Stimulated activated CD8-positive, alpha-beta memory T cell treated with anti-CD3 and anti-CD28 coated beads, Interleukin-4, amount 100 ng/mL, for 24 hours (primary cell): ENCODE measurements at regions not wholly inside any gene's neighbourhood (a gene's known extent, or its start where the extent isn't known, plus 50 kb on each side); places are given as distances from the start of the nearest gene placed in this dataset.
"Not testable (repeated sequence)": the region's sequence is repeated elsewhere in the genome, so short reads cannot be mapped to it uniquely, and the experiment has no call there.

Experiments used
- DNase-seq: peaks from one replicate; pipeline ENCODE4 v3.0.0-alpha.2; 2020; ENCODE audit warnings: low read depth

GRCh38 chr17:14427900-14428647 lies 127.2 kb downstream of the HS3ST3B1 start:
- DNase-seq, result peak; percentile 19

- not testable (repeated sequence) for DNase-seq
These were observed 122.3 kb downstream of the HS3ST3B1 start for GRCh38 chr17:14423156-14423555.

GRCh38 chr17:14417336-14417735 lies 116.5 kb downstream of the HS3ST3B1 start:
- DNase-seq, result no peak

- DNase-seq, result no peak
These were observed 108.4 kb downstream of the HS3ST3B1 start for GRCh38 chr17:14409292-14409691.

GRCh38 chr17:14407541-14407940 lies 106.7 kb downstream of the HS3ST3B1 start:
- no peak for DNase-seq

GRCh38 chr17:14405189-14405588 lies 104.3 kb downstream of the HS3ST3B1 start:
- DNase-seq, result no peak
